HG03520 (cell line): ENCODE measurements at regions not wholly inside any gene's neighbourhood (a gene's known extent, or its start where the extent isn't known, plus 50 kb on each side); places are given as distances from the start of the nearest gene placed in this dataset.
"Not testable (repeated sequence)": the region's sequence is repeated elsewhere in the genome, so short reads cannot be mapped to it uniquely, and the experiment has no call there.

ENCODE experiments used
- ATAC-seq: cut with Tn5 transposase; IDR thresholded peaks from one replicate; pipeline ENCODE4 v1.9.1; 2021; ENCODE audit warnings: mild to moderate bottlenecking, moderate library complexity; ENCODE audit not compliant: unreplicated experiment

DNA sequence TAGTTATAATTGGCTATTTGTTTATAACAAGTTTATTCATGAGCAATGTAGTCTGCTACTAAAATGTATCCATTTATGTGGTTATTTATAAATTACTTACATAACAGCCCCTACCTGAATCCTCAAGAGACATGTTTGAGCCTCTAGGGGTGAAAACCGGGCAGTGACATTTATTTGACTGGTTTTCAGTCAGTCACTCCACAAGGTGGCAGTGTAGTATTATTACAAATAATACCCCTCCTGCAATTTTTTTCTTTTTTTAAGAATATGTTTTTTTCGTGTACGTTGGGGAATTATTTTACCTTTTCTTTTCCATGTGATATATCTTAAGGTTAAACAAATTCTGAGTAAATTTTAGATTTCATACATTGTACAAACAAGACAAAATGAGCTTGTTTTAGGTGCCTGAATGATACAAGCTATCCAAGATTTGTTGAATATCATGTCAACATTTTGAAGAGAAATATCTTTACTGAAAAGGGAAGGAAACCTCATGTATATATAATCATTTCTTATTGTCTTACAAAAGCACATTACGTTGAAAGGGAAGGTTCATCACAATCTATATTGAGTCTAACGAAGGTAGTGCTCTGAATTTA is 598.7 kb upstream of the TECRL start:
- ATAC-seq = peak; percentile 56

DNA sequence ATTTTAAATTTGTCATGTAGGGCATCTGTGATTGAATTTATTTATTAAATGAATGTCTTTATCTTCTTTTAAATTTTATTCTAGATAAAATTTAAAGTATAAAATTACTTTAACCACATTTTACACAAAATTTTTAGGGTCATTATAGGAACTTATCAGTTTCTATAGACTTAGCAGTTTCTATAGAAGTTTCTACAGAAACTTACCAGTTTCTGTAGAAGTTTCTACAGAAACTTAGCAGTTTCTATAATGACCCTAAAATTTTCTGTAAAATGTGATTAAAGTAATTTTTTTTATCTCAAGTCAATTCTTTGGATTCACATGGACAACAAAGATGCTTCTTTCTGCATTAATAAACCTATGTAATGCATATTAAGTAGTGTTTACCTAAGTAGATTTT is 565.9 kb upstream of the TECRL start:
- ATAC-seq = no peak

- no peak for ATAC-seq
Measured at GRCh38 chr4:64969081-64969480, 559.8 kb upstream of the TECRL start.

GRCh38 chr4:64967286-64967685 is 558.0 kb upstream of the TECRL start:
- ATAC-seq = no peak

DNA sequence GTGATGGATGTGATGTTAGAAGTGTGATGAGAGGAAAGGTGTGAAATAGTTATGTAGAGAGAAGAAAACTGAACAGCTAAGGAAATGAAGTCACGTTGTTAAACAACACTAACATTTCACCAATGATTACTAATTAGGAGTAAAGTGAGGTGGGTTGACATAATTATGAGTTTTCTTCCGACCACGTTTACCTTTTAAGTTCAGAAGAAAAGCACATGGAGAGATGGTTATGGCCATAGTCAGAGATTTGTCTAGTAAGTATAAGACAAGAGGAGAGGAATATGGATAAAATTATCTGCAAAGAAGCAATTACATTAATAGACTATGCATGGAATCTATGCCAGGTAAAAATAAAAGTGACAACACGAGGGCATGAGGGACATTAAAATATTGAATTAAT is 551.3 kb upstream of the TECRL start:
- no peak for ATAC-seq

DNA sequence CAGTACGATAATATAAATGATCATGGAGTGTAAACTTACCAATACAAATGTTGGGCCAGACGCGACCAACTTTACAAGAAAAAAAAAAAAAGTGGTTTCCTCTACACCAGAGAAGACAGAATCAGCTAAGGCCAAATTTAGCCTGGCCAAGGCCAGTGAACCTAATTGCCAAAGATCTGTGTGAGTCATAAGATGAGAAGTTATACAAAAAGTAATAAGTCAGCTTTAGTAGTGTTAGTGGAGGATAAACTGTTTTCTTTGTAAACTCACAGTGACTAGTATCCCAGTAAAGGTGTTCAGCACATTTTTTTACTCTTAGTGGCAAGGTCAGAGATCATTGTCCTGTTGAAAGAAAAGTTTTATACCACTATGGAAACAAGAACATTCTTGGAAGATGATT is 531.4 kb upstream of the TECRL start:
- no peak for ATAC-seq

GRCh38 chr4:64935469-64936001 is 526.3 kb upstream of the TECRL start:
- no peak for ATAC-seq

DNA sequence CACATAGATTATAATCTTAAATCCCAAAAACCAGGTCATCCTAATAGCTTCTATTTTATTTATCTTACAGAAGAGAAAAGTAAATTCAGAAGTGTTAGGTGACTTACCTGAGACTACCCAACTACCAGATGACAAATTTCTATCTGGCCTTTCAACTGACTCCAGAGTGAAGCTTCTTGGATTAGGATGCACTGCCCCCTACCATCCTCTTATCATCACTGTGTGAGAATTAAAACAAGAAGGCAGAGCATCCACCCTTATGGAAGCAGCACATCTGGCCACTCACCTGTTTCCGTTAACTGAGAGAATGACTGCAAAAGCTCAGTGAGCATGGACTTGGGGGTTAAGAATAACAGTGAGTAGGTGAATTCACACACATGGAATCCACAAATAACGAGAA is 502.6 kb upstream of the TECRL start:
- ATAC-seq = no peak

GRCh38 chr4:64903986-64904385 is 494.7 kb upstream of the TECRL start:
- no peak for ATAC-seq

- ATAC-seq = no peak
Measured at GRCh38 chr4:64899563-64899962, 490.3 kb upstream of the TECRL start.

DNA sequence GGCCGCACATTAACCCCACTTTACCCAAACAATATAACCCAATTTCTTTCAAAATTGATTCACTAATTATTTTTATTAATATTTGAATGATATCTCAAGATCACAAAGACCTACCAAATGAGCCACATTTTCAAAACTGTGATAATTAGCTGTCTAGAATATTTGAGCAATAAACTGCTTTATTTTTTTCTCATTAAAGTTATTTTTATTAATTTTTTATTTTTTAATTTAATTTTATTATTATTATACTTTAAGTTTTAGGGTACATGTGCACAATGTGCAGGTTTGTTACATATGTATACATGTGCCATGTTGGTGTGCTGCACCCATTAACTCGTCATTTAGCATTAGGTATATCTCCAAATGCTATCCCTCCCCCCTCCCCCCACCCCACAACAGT is 489.8 kb upstream of the TECRL start:
- ATAC-seq = not testable (repeated sequence)

DNA sequence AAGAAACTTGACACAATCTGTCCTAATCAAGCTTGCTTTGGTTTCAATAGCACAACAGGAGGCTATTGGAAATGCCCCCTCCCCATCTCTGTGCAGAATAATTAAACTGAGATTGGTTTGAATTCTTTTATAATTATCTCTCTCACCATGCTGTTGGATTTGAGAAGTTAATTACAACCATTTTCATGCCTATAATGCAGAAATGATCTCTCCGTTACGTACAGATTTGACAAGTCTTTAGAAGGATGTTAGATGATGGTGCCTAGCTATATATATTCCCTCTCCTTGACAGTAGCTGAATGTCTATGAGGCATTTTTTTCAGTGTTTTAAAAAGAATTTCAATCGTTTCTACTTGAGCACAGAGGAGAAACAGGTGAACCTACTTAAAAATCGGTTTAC is 488.4 kb upstream of the TECRL start:
- no peak for ATAC-seq

GRCh38 chr4:64895031-64895430 is 485.8 kb upstream of the TECRL start:
- ATAC-seq = no peak

DNA sequence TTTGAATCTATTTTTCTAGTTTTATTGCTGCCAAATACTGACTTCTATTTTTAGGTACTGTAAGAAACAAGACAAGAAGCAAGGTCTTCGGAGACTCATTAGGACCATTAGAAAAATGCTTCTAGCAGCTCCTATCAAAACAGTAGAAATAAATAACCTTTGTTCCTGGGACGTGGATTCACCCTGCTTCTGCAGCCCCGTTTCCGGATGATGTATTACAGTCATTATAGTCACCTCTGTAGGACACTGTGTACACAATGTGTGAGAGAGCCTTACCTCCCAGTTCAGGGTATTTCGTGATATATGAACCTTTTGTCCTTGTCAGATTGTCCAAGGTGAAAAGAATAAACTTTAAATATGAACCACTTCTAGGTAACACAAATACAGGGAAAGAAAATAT is 484.0 kb upstream of the TECRL start:
- ATAC-seq = no peak

GRCh38 chr4:64889906-64890610 is 480.8 kb upstream of the TECRL start:
- no peak for ATAC-seq

DNA sequence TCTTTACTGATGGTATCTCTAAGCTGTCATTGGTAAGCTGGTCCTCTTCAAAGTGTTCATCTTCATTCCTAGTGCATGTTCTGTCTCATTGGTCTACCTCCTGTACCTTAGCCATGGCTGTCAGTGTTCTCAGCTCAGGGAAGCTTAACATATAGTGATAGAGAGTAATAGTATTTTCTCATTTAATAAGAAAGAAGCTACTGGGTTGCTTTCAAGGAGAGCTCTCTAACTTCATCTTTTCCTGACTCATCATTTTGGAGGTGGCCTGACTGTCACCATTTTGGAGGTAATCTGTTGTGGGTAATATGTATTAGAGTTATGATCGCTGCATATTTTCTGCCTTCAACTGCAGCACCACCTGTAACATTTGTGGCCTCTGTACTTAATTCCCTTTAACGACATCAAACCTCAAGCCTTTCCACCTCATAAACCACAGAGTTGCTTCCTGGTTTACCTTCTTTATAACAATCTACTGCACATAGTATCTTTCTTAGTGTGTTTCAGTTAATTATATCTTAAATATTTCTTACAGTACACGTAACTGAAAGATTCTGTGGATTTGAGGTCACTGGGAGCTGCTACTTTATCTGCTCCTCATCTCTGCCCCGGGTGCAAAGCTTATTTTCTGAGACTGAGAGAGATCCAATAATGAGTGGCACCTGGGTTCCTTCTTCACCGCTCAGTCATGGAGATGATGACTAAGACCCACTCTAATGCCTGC is 474.0 kb upstream of the TECRL start:
- ATAC-seq = no peak

DNA sequence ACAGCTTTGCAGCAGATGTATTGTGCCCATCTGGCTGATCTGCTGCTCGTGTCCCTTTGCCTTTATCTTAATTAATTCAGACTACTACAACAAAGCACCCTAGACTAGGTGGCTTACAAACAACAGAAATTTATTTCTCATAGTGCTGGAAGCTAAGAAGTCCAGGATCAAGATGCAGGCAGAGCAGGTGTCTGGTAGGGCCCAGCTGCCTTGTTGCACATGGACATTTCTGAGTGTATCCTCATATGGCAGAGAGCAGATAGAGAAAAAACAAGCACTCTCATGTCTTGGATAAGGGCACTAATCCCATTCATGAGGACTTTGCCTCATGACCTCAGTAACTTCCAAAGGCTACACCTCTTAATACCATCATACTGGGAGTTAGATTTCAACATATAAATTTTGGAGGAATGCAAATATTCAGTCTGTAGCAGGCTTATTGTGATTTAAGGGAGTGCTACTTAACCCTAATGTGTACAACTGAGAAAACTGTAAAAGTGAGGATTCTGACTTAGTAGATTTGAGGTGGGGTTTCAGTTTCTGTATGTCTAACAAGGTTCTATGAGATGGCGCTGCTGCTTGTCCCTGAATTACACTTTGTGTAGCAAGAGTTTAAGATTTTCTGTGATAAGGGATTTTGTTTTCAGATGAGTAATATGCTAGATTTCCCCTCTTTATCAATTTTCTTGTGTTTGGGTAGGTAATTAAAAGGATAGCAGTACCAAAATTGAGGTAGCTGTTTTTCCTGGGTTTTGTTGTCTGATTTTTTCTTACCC is 473.2 kb upstream of the TECRL start:
- no peak for ATAC-seq

DNA sequence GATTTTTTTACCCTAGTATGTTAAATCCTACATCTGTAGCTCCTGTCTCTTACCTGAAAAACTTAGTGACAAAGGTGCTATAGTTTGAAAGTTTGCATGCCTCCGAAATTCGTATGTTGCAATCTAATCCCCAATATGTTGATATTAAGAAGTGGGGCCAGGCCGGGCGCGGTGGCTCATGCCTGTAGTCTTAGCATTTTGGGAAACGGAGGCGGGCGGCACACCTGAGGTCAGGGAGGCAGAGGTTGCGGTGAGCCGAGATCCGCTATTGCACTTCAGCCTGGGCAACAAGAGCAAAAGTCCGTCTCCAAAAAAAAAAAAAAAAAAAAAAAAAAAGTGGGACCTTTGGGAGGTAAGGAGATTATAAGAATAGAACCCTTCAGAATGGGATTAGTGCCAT is 471.3 kb upstream of the TECRL start:
- no peak for ATAC-seq

- ATAC-seq = no peak
Measured at GRCh38 chr4:64876021-64876420, 466.8 kb upstream of the TECRL start.

DNA sequence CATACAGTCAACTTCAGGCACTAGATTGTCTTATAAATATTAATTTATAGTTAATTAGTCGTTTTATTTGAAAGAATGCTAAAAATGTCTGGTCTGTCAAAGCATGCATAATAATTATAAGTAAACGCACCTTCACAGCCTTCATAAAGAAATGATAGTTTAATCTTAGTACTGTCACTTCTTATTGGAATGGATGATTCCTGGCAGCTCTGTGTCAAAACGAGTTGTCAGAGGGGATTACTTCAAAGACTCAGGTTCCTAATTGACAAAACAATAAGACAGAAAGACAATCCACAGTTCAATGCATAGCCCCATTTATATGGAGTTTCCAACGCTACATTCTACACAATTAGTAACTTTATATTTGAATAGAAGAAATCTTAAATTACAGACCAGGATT is 461.3 kb upstream of the TECRL start:
- ATAC-seq = no peak

DNA sequence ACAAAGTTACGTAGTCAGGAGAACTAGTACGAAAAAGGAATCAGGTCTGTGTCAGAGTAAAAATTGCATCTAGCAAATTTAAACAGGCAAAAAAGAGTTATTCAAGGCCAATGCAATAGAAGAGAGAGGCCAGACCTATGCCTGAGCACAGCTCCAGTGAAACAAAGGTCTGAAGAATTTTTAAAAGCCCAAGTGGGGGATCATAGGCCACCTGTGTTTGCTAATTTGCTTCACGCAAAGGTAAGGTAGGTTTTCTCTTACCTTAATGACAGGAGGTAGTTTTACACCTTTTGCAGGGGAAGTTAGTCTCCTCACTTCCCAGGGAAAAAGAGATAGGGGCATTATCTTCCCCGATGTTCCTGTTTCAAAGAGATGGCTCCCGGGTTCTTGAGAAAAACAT is 448.6 kb upstream of the TECRL start:
- no peak for ATAC-seq
